GM19239 (cell line): ENCODE measurements at regions not wholly inside any gene's neighbourhood (a gene's known extent, or its start where the extent isn't known, plus 50 kb on each side); places are given as distances from the start of the nearest gene placed in this dataset.
"Not testable (repeated sequence)": the region's sequence is repeated elsewhere in the genome, so short reads cannot be mapped to it uniquely, and the experiment has no call there.

Experiments
- DNase-seq: peaks from one replicate; pipeline ENCODE4 v3.0.0; 2011; ENCODE audit warnings: low spot score; ENCODE audit not compliant: insufficient read length
- FAIRE-seq: peaks from 2 replicates; lab custom pipeline; 2011; peaks lifted over from hg19 to GRCh38; lab: Jason Lieb, UNC

- FAIRE-seq (no peak), DNase-seq (no peak)
These were observed 102.6 kb upstream of the WDR11 start for GRCh38 chr10:120748519-120748918.

- DNase-seq, result no peak
- FAIRE-seq, result no peak
These were observed 102.1 kb upstream of the WDR11 start for GRCh38 chr10:120749072-120749471.

GRCh38 chr10:120749856-120750566, 101.2 kb upstream of the WDR11 start:
- FAIRE-seq (no peak), DNase-seq (no peak)

GRCh38 chr10:120755771-120756170, 95.4 kb upstream of the WDR11 start:
- DNase-seq (no peak), FAIRE-seq (no peak)

- DNase-seq, result no peak
- no peak for FAIRE-seq
These were observed 90.9 kb upstream of the WDR11 start for GRCh38 chr10:120760253-120760652.

GRCh38 chr10:120761951-120762350, 89.2 kb upstream of the WDR11 start:
- FAIRE-seq, result no peak
- DNase-seq, result no peak

- FAIRE-seq (no peak), DNase-seq (no peak)
These were observed 85.8 kb upstream of the WDR11 start for GRCh38 chr10:120765226-120765803.

- DNase-seq (no peak), FAIRE-seq (no peak)
These were observed 82.9 kb upstream of the WDR11 start for GRCh38 chr10:120768227-120768626.

- no peak for FAIRE-seq
- DNase-seq, result no peak
These were observed 80.7 kb upstream of the WDR11 start for GRCh38 chr10:120770496-120770895.

- FAIRE-seq, result no peak
These were observed 74.7 kb upstream of the WDR11 start for GRCh38 chr10:120776442-120776841.

GRCh38 chr10:120782336-120782735, 68.8 kb upstream of the WDR11 start:
- FAIRE-seq (no peak), DNase-seq (no peak)

More at GRCh38 chr10:120776442-120776841, 74.7 kb upstream of the WDR11 start:
- no peak for DNase-seq

GRCh38 chr10:120783098-120783497, 68.1 kb upstream of the WDR11 start:
- DNase-seq (no peak), FAIRE-seq (no peak)

GRCh38 chr10:120783867-120784266, 67.3 kb upstream of the WDR11 start:
- DNase-seq (no peak), FAIRE-seq (no peak)

- DNase-seq (no peak), FAIRE-seq (no peak)
These were observed 62.4 kb upstream of the WDR11 start for GRCh38 chr10:120788771-120789170.

- no peak for DNase-seq
- no peak for FAIRE-seq
These were observed 61.6 kb upstream of the WDR11 start for GRCh38 chr10:120789303-120790203.

GRCh38 chr10:120791316-120791715, 59.8 kb upstream of the WDR11 start:
- DNase-seq (no peak), FAIRE-seq (no peak)

- DNase-seq, result no peak
- FAIRE-seq, result no peak
These were observed 58.1 kb upstream of the WDR11 start for GRCh38 chr10:120793088-120793487.

- FAIRE-seq (no peak), DNase-seq (no peak)
These were observed 56.8 kb upstream of the WDR11 start for GRCh38 chr10:120794390-120794789.

GRCh38 chr10:120798276-120798675, 52.9 kb upstream of the WDR11 start:
- DNase-seq, FAIRE-seq: not testable (repeated sequence)

- no peak for FAIRE-seq
- DNase-seq, result no peak
These were observed 51.3 kb upstream of the WDR11 start for GRCh38 chr10:120799849-120800248.
